GM12878 (cell line): ENCODE measurements at regions not wholly inside any gene's neighbourhood (a gene's known extent, or its start where the extent isn't known, plus 50 kb on each side); places are given as distances from the start of the nearest gene placed in this dataset.

ENCODE experiments used
- ATAC-seq: fragments of 200-7000 bp; cut with Tn5 transposase; 3 replicates; pipeline ENCODE4 v1.9.1; 2020; ENCODE audit warnings: mild to moderate bottlenecking, moderate library complexity
- BruUV-seq: library from RNA; stranded (reverse); fragments of 400-500 nt; replicated peaks from 2 replicates; lab custom pipeline; 2021; lab: Mats Ljungman, UMichigan
- CTCF ChIA-PET: fragments of 300-600 bp; sonication (Branson Sonifier 250); formaldehyde crosslinking; extraction: SDS; loops from one replicate; lab custom pipeline; 2021; ENCODE audit warnings: inconsistent platforms; lab: Yijun Ruan, JAX
- POLR2A ChIA-PET: fragments of 350-600 bp; formaldehyde crosslinking; extraction: SDS; loops from one replicate; lab custom pipeline; 2021; ENCODE audit warnings: inconsistent platforms; lab: Charles Lee
- RAD21 ChIA-PET: fragments of 300-600 bp; sonication (Branson Sonifier 250); formaldehyde crosslinking; loops from one replicate; lab custom pipeline; 2023; ENCODE audit warnings: antibody characterized with exemption; ENCODE audit not compliant: unreplicated experiment; lab: Charles Lee
- SMC1A ChIA-PET: fragments of 300-600 bp; sonication (Branson Sonifier 250); formaldehyde crosslinking; loops from one replicate; lab custom pipeline; 2023; ENCODE audit not compliant: unreplicated experiment, uncharacterized antibody; lab: Charles Lee
- DNase-seq: peaks from one replicate; pipeline ENCODE4 v3.0.0-alpha.2; 2011; ENCODE audit warnings: low read depth, low spot score
- FAIRE-seq: peaks from 3 replicates; lab custom pipeline; 2011; peaks lifted over from hg19 to GRCh38; lab: Jason Lieb, UNC
- H2AFZ ChIP-seq: 2 replicates; pipeline ENCODE4 v1.6.0; 2011; ENCODE audit warnings: low read depth, low read length, control low read depth; ENCODE audit not compliant: control insufficient read depth
- H3K27ac ChIP-seq: 2 replicates; pipeline ENCODE4 v1.5.1; 2011; ENCODE audit warnings: control low read depth; ENCODE audit not compliant: control insufficient read depth, insufficient read depth
- H3K27me3 ChIP-seq, 2 experiments: replicated peaks in 1 of 2; 2 replicates each; pipeline versions ENCODE4 v1.6.0 to v1.6.1; 2011; ENCODE audit warnings: low read length in 1 of 2; ENCODE audit not compliant: control insufficient read depth in 2 of 2, insufficient read depth in 2 of 2
- H3K36me3 ChIP-seq, 2 experiments: 2 replicates each; pipeline ENCODE4 v1.5.1; 2011; ENCODE audit warnings: low read length in 1 of 2; ENCODE audit not compliant: control insufficient read depth in 2 of 2, insufficient read depth in 2 of 2
- H3K4me1 ChIP-seq: 2 replicates; pipeline ENCODE4 v1.6.1; 2011; ENCODE audit warnings: mild to moderate bottlenecking, low read length, moderate library complexity, mixed read lengths; ENCODE audit not compliant: control insufficient read depth, insufficient read depth
- H3K4me2 ChIP-seq: 2 replicates; pipeline ENCODE4 v1.6.0; 2011; ENCODE audit warnings: control low read depth; ENCODE audit not compliant: control insufficient read depth, insufficient read depth
- H3K4me3 ChIP-seq: fragments of 200-600 bp; sonication (generic); 2 replicates; pipeline ENCODE4 v1.5.1; 2016
- H3K79me2 ChIP-seq: 2 replicates; pipeline ENCODE4 v1.6.0; 2011; ENCODE audit warnings: low read length; ENCODE audit not compliant: control insufficient read depth, insufficient read depth
- H3K9ac ChIP-seq: 2 replicates; pipeline ENCODE4 v1.8.0; 2011; ENCODE audit warnings: low read length, control low read depth, mixed read lengths; ENCODE audit not compliant: control insufficient read depth, insufficient read depth
- H3K9me3 ChIP-seq: replicated peaks from 3 replicates; pipeline ENCODE4 v1.5.1; 2011; ENCODE audit warnings: mild to moderate bottlenecking, low read length; ENCODE audit not compliant: control insufficient read depth, insufficient read depth
- H4K20me1 ChIP-seq: 2 replicates; pipeline ENCODE4 v1.6.0; 2011; ENCODE audit not compliant: control insufficient read depth, insufficient read depth
- CEBPZ ChIP-seq: fragments of 150-350 bp; IDR thresholded peaks from 2 replicates; pipeline ENCODE4 v1.6.1; 2016; ENCODE audit warnings: low read depth, low read length
- CREB1 ChIP-seq: IDR thresholded peaks from 2 replicates; pipeline ENCODE4 v1.6.1; 2012; ENCODE audit warnings: low read depth, mild to moderate bottlenecking, inconsistent platforms
- E4F1 ChIP-seq: fragments of 450-650 bp; IDR thresholded peaks from 2 replicates; pipeline ENCODE4 v1.6.1; 2018; ENCODE audit warnings: borderline replicate concordance, mild to moderate bottlenecking; ENCODE audit not compliant: partially characterized antibody
- HDGF ChIP-seq: fragments of 450-650 bp; IDR thresholded peaks from 2 replicates; pipeline ENCODE4 v1.6.1; 2016; ENCODE audit warnings: antibody characterized with exemption
- NFIC ChIP-seq: IDR thresholded peaks from 2 replicates; pipeline ENCODE4 v1.6.1; 2012; ENCODE audit warnings: low read depth, mild to moderate bottlenecking, inconsistent platforms, low read length, moderate library complexity
- PKNOX1 ChIP-seq: fragments of 450-650 bp; IDR thresholded peaks from 2 replicates; pipeline ENCODE4 v1.6.1; 2016; ENCODE audit warnings: mild to moderate bottlenecking
- POLR2AphosphoS5 ChIP-seq: IDR thresholded peaks from 2 replicates; pipeline ENCODE4 v1.6.1; 2011; ENCODE audit warnings: mild to moderate bottlenecking, low read length, inconsistent platforms
- RCOR1 ChIP-seq: conservative IDR thresholded peaks from 2 replicates; pipeline ENCODE4 v1.6.1; 2012; ENCODE audit warnings: low read depth, low read length, improper control_type of control experiment
- SIX5 ChIP-seq: IDR thresholded peaks from 2 replicates; pipeline ENCODE4 v1.6.1; 2011; ENCODE audit warnings: mild to moderate bottlenecking, low read depth, low read length, moderate library complexity; ENCODE audit not compliant: severe bottlenecking
- SMARCA5 ChIP-seq: fragments of 450-650 bp; IDR thresholded peaks from 2 replicates; pipeline ENCODE4 v1.6.1; 2017; ENCODE audit warnings: mild to moderate bottlenecking
- STAT1 ChIP-seq: fragments of 450-650 bp; conservative IDR thresholded peaks from 2 replicates; pipeline ENCODE4 v1.6.1; 2014; ENCODE audit warnings: antibody characterized with exemption, mild to moderate bottlenecking
- ZNF592 ChIP-seq: fragments of 450-650 bp; IDR thresholded peaks from 2 replicates; pipeline ENCODE4 v1.6.1; 2017; ENCODE audit warnings: mild to moderate bottlenecking, moderate library complexity
- ZZZ3 ChIP-seq: IDR thresholded peaks from 2 replicates; pipeline ENCODE4 v1.6.1; 2011; ENCODE audit warnings: low read depth; ENCODE audit not compliant: control insufficient read depth, insufficient read length
- WGBS: methylation state at CpG from one replicate; pipeline ENCODE4 v1.1.6; 2016; ENCODE audit warnings: low lambda C conversion rate; ENCODE audit not compliant: insufficient replicate concordance, insufficient coverage; ENCODE audit errors: missing lambda C conversion rate; 5-methylcytosine and 5-hydroxymethylcytosine counted together
- in situ Hi-C: fragments of 300-500 bp; cut with MboI; formaldehyde crosslinking; loops from 9 replicates; pipeline ENCODE4 v1.14.3; 2018; ENCODE audit warnings: mixed read lengths
- intact Hi-C: fragments of 100-400 bp; cut with micrococcal nuclease; formaldehyde crosslinking; loops from one replicate; pipeline ENCODE4 v1.14.2; 2022; ENCODE audit not compliant: unreplicated experiment

- DNase-seq: no peak
- TF ChIP-seq SIX5: no peak
- TF ChIP-seq NFIC: peak; percentile 34; the same call in 1 of the 2 replicates
- no peak for TF ChIP-seq ZZZ3
- no peak for TF ChIP-seq CEBPZ
- no peak for TF ChIP-seq POLR2AphosphoS5
- TF ChIP-seq E4F1: no peak
- TF ChIP-seq CREB1: peak; percentile 70
- no peak for TF ChIP-seq STAT1
- TF ChIP-seq RCOR1: no peak
- TF ChIP-seq SMARCA5: no peak
- TF ChIP-seq ZNF592: no peak
- no peak for TF ChIP-seq HDGF
- no peak for TF ChIP-seq PKNOX1
Observed at GRCh38 chr3:72270072-72270681, 485.2 kb upstream of the PROK2 start.

More at GRCh38 chr3:72270072-72270681, 485.2 kb upstream of the PROK2 start:
- SMC1A ChIA-PET: interaction anchor here (1.4 kb wide), 1 partner anchor 70 kb away, joined by 4 read pairs; no protein-coding TSS in a partner anchor
- peak overlapping the region; percentile 46 for H3K4me2 ChIP-seq
- 19% methylated on average over 9 of the region's 9 CpGs for WGBS
- no TSS peak for BruUV-seq
- no peak overlapping the region for H3K27ac ChIP-seq
- H3K9me3 ChIP-seq: no peaks in the 10 kb centered on the region; the same call in 2 of the 3 replicates
- H3K4me3 ChIP-seq: no peak overlapping the region
- in situ Hi-C loops: no loop called here
- intact Hi-C loops: no loop called here
- RAD21 ChIA-PET: interaction anchor here (0.5 kb wide), 1 partner anchor 255 kb away, joined by 5 read pairs; no protein-coding TSS in a partner anchor
- H3K9ac ChIP-seq: peak overlapping the region; percentile 44; the same call in 1 of the 2 replicates
- CTCF ChIA-PET: no interaction called here
- ATAC-seq: no peak
- H2AFZ ChIP-seq: peak overlapping the region; percentile 23; the same call in 1 of the 2 replicates
- no peak for FAIRE-seq
- POLR2A ChIA-PET: interaction anchor here (0.9 kb wide), 1 partner anchor 48 kb away, joined by 3 read pairs; no protein-coding TSS in a partner anchor
- no peaks in the 10 kb centered on the region for H4K20me1 ChIP-seq
- no peaks in the 10 kb centered on the region for H3K79me2 ChIP-seq
- H3K27me3 ChIP-seq: no peaks in the 10 kb centered on the region
- peaks cover 58% of the 10 kb centered on the region for H3K4me1 ChIP-seq
- no peaks in the 10 kb centered on the region for H3K36me3 ChIP-seq
